ENCODE measurements at regions not wholly inside any gene's neighbourhood (a gene's known extent, or its start where the extent isn't known, plus 50 kb on each side); places are given as distances from the start of the nearest gene placed in this dataset.

- TF ChIP-seq, protein P1, sequence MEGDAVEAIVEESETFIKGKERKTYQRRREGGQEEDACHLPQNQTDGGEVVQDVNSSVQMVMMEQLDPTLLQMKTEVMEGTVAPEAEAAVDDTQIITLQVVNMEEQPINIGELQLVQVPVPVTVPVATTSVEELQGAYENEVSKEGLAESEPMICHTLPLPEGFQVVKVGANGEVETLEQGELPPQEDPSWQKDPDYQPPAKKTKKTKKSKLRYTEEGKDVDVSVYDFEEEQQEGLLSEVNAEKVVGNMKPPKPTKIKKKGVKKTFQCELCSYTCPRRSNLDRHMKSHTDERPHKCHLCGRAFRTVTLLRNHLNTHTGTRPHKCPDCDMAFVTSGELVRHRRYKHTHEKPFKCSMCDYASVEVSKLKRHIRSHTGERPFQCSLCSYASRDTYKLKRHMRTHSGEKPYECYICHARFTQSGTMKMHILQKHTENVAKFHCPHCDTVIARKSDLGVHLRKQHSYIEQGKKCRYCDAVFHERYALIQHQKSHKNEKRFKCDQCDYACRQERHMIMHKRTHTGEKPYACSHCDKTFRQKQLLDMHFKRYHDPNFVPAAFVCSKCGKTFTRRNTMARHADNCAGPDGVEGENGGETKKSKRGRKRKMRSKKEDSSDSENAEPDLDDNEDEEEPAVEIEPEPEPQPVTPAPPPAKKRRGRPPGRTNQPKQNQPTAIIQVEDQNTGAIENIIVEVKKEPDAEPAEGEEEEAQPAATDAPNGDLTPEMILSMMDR (IDR thresholded peaks at IDR 0.05; ENCODE audit: poor library complexity), result no peak
- TF ChIP-seq EZH2 (IDR thresholded peaks at IDR 0.05; ENCODE audit: borderline replicate concordance), result no peak
Measured at GRCh38 chr2:57552885-57553284, 493.7 kb upstream of the VRK2 start.

All from hepatocyte (in vitro differentiated cells).